OCI-LY3 (cell line): ENCODE measurements at regions not wholly inside any gene's neighbourhood (a gene's known extent, or its start where the extent isn't known, plus 50 kb on each side); places are given as distances from the start of the nearest gene placed in this dataset.
"Not testable (repeated sequence)": the region's sequence is repeated elsewhere in the genome, so short reads cannot be mapped to it uniquely, and the experiment has no call there.

Experiments used
- H2AFZ ChIP-seq: fragments of 200-600, 300-600 bp; shearing (Covaris generic); 2 replicates; pipeline ENCODE4 v1.6.0; 2014; ENCODE audit warnings: antibody characterized with exemption, low read depth, low read length
- H3K27ac ChIP-seq: fragments of 200-600, 300-600 bp; sonication (generic); 2 replicates; pipeline ENCODE4 v1.5.1; 2014; ENCODE audit warnings: mild to moderate bottlenecking, low read length, moderate library complexity, mixed read lengths
- H3K27me3 ChIP-seq: fragments of 200-600, 300-600 bp; sonication (generic); 2 replicates; pipeline ENCODE4 v1.6.1; 2014; ENCODE audit warnings: low read depth, low read length, mixed read lengths
- H3K36me3 ChIP-seq: fragments of 200-600, 300-600 bp; sonication (generic); replicated peaks from 2 replicates; pipeline ENCODE3; 2014; ENCODE audit warnings: low read depth, low read length, mixed read lengths
- H3K4me1 ChIP-seq: fragments of 300-600, 200-600 bp; sonication (generic); 2 replicates; pipeline ENCODE4 v1.6.1; 2014; ENCODE audit warnings: low read length, mixed read lengths
- H3K4me2 ChIP-seq: fragments of 200-600, 300-600 bp; sonication (generic); 2 replicates; pipeline ENCODE4 v1.6.1; 2014; ENCODE audit warnings: low read length, mixed read lengths
- H3K4me3 ChIP-seq: fragments of 300-600, 200-600 bp; sonication (generic); 2 replicates; pipeline ENCODE4 v1.5.1; 2014; ENCODE audit warnings: antibody characterized with exemption, mild to moderate bottlenecking, low read length, moderate library complexity
- H3K79me2 ChIP-seq: fragments of 300-600, 200-600 bp; shearing (Covaris generic); 2 replicates; pipeline ENCODE4 v1.6.1; 2014; ENCODE audit warnings: mild to moderate bottlenecking, low read length, mixed read lengths
- H3K9ac ChIP-seq: fragments of 300-600, 200-600 bp; shearing (Covaris generic); 2 replicates; pipeline ENCODE4 v1.6.0; 2014; ENCODE audit warnings: mild to moderate bottlenecking, low read length, moderate library complexity
- H3K9me3 ChIP-seq: fragments of 200-600, 300-600 bp; shearing (Covaris generic); 2 replicates; pipeline ENCODE4 v1.6.1; 2014; ENCODE audit warnings: low read length, mixed read lengths; ENCODE audit not compliant: insufficient read depth
- H4K20me1 ChIP-seq: fragments of 200-600, 300-600 bp; sonication (generic); 2 replicates; pipeline ENCODE4 v1.6.1; 2016; ENCODE audit warnings: low read length, mixed read lengths; ENCODE audit not compliant: insufficient read depth
- CTCF ChIP-seq: fragments of 200-600, 300-600 bp; sonication (generic); IDR thresholded peaks from 2 replicates; pipeline ENCODE4 v1.5.1; 2014; ENCODE audit warnings: antibody characterized with exemption, low read length, low read depth
- EZH2phosphoT487 ChIP-seq: fragments of 200-600 bp; shearing (Covaris generic); IDR thresholded peaks from 2 replicates; pipeline ENCODE4 v1.6.1; 2018; ENCODE audit warnings: antibody characterized with exemption, mixed run types, low read depth

DNA sequence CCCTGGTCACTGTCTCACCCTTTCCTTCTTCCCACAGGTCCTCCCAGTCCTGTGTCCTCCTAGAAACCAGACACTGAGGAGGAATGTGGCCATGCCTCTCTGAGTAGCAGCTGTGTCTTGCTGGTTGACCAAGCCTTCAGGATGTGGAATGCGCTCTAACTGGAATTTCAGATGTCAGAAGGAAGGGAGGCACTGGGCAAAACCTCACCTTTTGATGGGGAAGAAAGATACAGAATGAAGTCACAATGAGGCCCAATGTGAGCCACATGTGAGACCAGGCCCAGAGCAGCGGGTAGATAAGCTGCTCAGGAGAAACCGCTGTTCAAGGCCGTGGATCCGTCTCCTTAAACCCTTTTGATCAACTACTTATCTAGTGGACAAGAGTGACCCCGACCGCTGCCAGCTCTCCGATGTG, 54.8 kb upstream of the ECHDC3 start:
- H3K4me2 ChIP-seq, result no peak overlapping the region

DNA sequence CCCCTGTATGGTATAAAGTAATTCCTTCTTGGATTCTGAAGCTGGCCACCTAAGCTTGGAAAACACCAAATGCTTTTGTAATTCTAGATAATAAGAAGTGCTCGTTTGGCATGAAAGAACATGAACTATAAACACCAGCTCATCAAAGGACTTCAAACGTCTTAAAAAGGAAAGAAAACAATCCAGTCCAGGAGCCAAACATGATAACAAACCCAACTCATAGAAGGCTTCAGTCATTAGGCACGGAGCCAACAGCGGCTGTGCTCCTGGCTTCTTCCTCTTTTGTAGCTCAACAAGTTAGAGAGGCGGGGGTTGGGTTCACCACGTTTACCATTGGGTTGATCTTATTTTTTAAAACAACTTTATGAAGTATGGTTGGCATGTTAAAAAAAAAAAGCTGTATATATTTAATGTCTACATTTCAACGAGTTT, 56.4 kb upstream of the ECHDC3 start:
- Histone ChIP-seq H2AFZ (no peak overlapping the region), H3K36me3 (no peaks in the 10 kb centered on the region), H3K4me3 (peak overlapping the region; percentile 68), H3K27ac (peak overlapping the region; percentile 98), H3K9ac (peak overlapping the region; percentile 30; the same call in 1 of the 2 replicates), H3K79me2 (no peaks in the 10 kb centered on the region), H3K27me3 (peaks cover 58% of the 10 kb centered on the region), H3K9me3 (no peaks in the 10 kb centered on the region), H3K4me1 (peaks cover 45% of the 10 kb centered on the region), H4K20me1 (no peaks in the 10 kb centered on the region), H3K4me2 (peak overlapping the region; percentile 93)
- no peak for TF ChIP-seq CTCF
- TF ChIP-seq EZH2phosphoT487, result no peak

More for the DNA sequence above, 54.8 kb upstream of the ECHDC3 start:
- H3K79me2 ChIP-seq, result no peaks in the 10 kb centered on the region
- TF ChIP-seq EZH2phosphoT487 (no peak), CTCF (no peak)
- H3K9ac ChIP-seq, result no peak overlapping the region
- no peaks in the 10 kb centered on the region for H3K9me3 ChIP-seq
- H2AFZ ChIP-seq, result no peak overlapping the region
- peaks cover 56% of the 10 kb centered on the region for H3K27me3 ChIP-seq
- H3K4me3 ChIP-seq, result no peak overlapping the region
- H4K20me1 ChIP-seq, result no peaks in the 10 kb centered on the region
- H3K36me3 ChIP-seq, result no peaks in the 10 kb centered on the region
- no peak overlapping the region for H3K27ac ChIP-seq
- H3K4me1 ChIP-seq, result peaks cover 40% of the 10 kb centered on the region

GRCh38 chr10:11684717-11685645, 57.2 kb upstream of the ECHDC3 start:
- Histone ChIP-seq H3K27me3 (peaks cover 60% of the 10 kb centered on the region), H3K27ac (peak overlapping the region; percentile 98), H3K4me3 (peak overlapping the region; percentile 68), H2AFZ (no peak overlapping the region), H3K4me1 (peaks cover 45% of the 10 kb centered on the region), H3K4me2 (peak overlapping the region; percentile 93), H3K9me3 (no peaks in the 10 kb centered on the region), H4K20me1 (no peaks in the 10 kb centered on the region), H3K9ac (peak overlapping the region; percentile 57), H3K36me3 (no peaks in the 10 kb centered on the region), H3K79me2 (no peaks in the 10 kb centered on the region)
- TF ChIP-seq CTCF, result no peak

DNA sequence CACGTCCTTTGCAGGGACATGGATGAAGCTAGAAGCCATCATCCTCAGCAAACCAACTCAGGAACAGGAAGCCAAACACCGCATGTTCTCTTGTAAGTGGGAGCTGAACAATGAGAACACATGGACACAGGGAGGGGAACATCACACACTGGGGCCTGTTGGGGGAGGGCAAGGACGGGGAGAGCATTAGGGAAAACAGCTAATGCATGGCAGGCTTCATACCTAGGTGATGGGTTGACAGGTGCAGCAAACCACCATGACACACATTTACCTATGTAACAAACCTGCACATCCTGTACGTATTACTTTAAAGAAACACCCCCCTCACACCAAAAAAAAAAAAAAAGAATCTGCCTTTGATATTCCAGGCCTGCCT, 57.9 kb upstream of the ECHDC3 start:
- not testable (repeated sequence) for H4K20me1 ChIP-seq, H3K9me3 ChIP-seq, H2AFZ ChIP-seq, H3K79me2 ChIP-seq, H3K36me3 ChIP-seq
- Histone ChIP-seq H3K27ac (peak overlapping the region; percentile 98), H3K9ac (peak overlapping the region; percentile 57), H3K4me3 (peak overlapping the region; percentile 68), H3K4me1 (peaks cover 45% of the 10 kb centered on the region), H3K27me3 (peaks cover 59% of the 10 kb centered on the region), H3K4me2 (peak overlapping the region; percentile 93)
